Body of pancreas (tissue), 4 donors: ENCODE measurements at regions not wholly inside any gene's neighbourhood (a gene's known extent, or its start where the extent isn't known, plus 50 kb on each side); places are given as distances from the start of the nearest gene placed in this dataset.
"Not testable (repeated sequence)": the region's sequence is repeated elsewhere in the genome, so short reads cannot be mapped to it uniquely, and the experiment has no call there.

ENCODE experiments used
- CTCF ChIP-seq, 7 experiments: fragments of 450-650 bp in 4 of 7; fragments of 200-600 bp in 3 of 7; sonication (generic) in 3 of 7; IDR thresholded peaks; one replicate each; pipeline ENCODE4 v1.5.1; 2016 to 2019; ENCODE audit warnings: antibody characterized with exemption in 7 of 7
- POLR2A ChIP-seq, 3 donors: fragments of 450-650 bp; IDR thresholded peaks; one replicate each; pipeline ENCODE4 v1.6.1; 2016; ENCODE audit warnings: antibody characterized with exemption in 3 of 3, mild to moderate bottlenecking in 2 of 3

GRCh38 chr1:207201534-207201933 is 97.5 kb downstream of the C4BPA start:
- not testable (repeated sequence) for TF ChIP-seq CTCF, POLR2A (IDR thresholded peaks at IDR 0.05)
